Uterus (tissue), 2 donors: ENCODE measurements at regions not wholly inside any gene's neighbourhood (a gene's known extent, or its start where the extent isn't known, plus 50 kb on each side); places are given as distances from the start of the nearest gene placed in this dataset.

Source experiments
- CTCF ChIP-seq, 4 experiments: fragments of 200-600 bp in 2 of 4; fragments of 450-650 bp in 2 of 4; sonication (generic) in 2 of 4; IDR thresholded peaks; one replicate each; pipeline ENCODE4 v1.5.1; 2016 to 2019; ENCODE audit warnings: antibody characterized with exemption in 4 of 4, mild to moderate bottlenecking in 2 of 4, moderate library complexity in 1 of 4
- POLR2A ChIP-seq, 2 donors: fragments of 450-650 bp; IDR thresholded peaks; one replicate each; pipeline ENCODE4 v1.6.1; 2016; ENCODE audit warnings: antibody characterized with exemption in 2 of 2, mild to moderate bottlenecking in 1 of 2, moderate library complexity in 1 of 2

DNA sequence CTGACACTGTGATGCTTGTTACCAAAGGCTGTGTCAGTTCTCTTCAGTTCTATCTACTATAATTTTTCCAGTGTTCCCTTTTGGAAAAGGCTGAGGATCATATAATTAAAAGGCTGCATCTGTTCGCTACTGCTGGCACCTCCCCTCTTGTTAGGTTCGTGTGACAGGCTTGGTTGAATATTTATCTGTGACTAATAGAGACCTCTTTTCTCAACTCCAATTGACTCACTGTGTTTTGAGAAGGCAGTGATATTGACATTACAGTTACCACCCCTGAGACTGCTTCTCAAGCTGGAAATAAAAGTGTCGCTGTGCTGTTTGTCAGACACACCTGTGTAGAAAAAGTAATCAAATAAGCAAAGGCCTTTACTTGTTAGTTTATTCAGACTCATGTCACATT, 205.5 kb upstream of the KCNH7 start:
- no peak for TF ChIP-seq CTCF (IDR thresholded peaks at IDR 0.05)
- TF ChIP-seq POLR2A (IDR thresholded peaks at IDR 0.05) = no peak
